Glutamatergic neuron (in vitro differentiated cells): ENCODE measurements at regions not wholly inside any gene's neighbourhood (a gene's known extent, or its start where the extent isn't known, plus 50 kb on each side); places are given as distances from the start of the nearest gene placed in this dataset.

Source experiments
- DNase-seq: peaks from one replicate; pipeline ENCODE4 v3.0.0; 2022
- H3K27ac Mint-ChIP-seq: one replicate; pipeline ENCODE4 v1.8.0; 2020; ENCODE audit warnings: mild to moderate bottlenecking, mixed read lengths, inconsistent platforms; ENCODE audit not compliant: unreplicated experiment
- H3K27me3 Mint-ChIP-seq: one replicate; pipeline ENCODE4 v1.8.0; 2020; ENCODE audit warnings: mild to moderate bottlenecking, moderate library complexity, mixed read lengths, inconsistent platforms; ENCODE audit not compliant: unreplicated experiment
- H3K36me3 Mint-ChIP-seq: one replicate; pipeline ENCODE4 v1.8.0; 2020; ENCODE audit warnings: mild to moderate bottlenecking, mixed read lengths, inconsistent platforms; ENCODE audit not compliant: unreplicated experiment
- H3K4me1 Mint-ChIP-seq: one replicate; pipeline ENCODE4 v1.8.0; 2020; ENCODE audit warnings: mild to moderate bottlenecking, low read depth, mixed read lengths, inconsistent platforms; ENCODE audit not compliant: unreplicated experiment
- H3K4me3 Mint-ChIP-seq: one replicate; pipeline ENCODE4 v1.8.0; 2020; ENCODE audit warnings: mild to moderate bottlenecking, mixed read lengths, inconsistent platforms; ENCODE audit not compliant: unreplicated experiment
- H3K9me3 Mint-ChIP-seq: one replicate; pipeline ENCODE4 v1.8.0; 2020; ENCODE audit warnings: mild to moderate bottlenecking, moderate library complexity, mixed read lengths, inconsistent platforms; ENCODE audit not compliant: unreplicated experiment
- CTCF ChIP-seq: fragments of 200-600 bp; sonication (generic); IDR thresholded peaks from one replicate; pipeline ENCODE4 v1.5.0; 2021; ENCODE audit not compliant: partially characterized antibody, unreplicated experiment

- Mint-ChIP-seq H3K4me3 (no peak overlapping the region), H3K27ac (no peak overlapping the region), H3K9me3 (no peaks in the 10 kb centered on the region), H3K4me1 (no peaks in the 10 kb centered on the region), H3K27me3 (no peaks in the 10 kb centered on the region), H3K36me3 (no peaks in the 10 kb centered on the region)
- no peak for DNase-seq
- no peak for TF ChIP-seq CTCF
Measured at GRCh38 chr7:16015981-16016380, 329.5 kb upstream of the MEOX2 start.

GRCh38 chr7:16014031-16014430, 327.5 kb upstream of the MEOX2 start:
- no peak overlapping the region for H3K4me3 Mint-ChIP-seq
- no peak for TF ChIP-seq CTCF
- H3K27me3 Mint-ChIP-seq = no peaks in the 10 kb centered on the region
- no peaks in the 10 kb centered on the region for H3K36me3 Mint-ChIP-seq
- no peak overlapping the region for H3K27ac Mint-ChIP-seq
- no peaks in the 10 kb centered on the region for H3K9me3 Mint-ChIP-seq
- no peak for DNase-seq
- no peaks in the 10 kb centered on the region for H3K4me1 Mint-ChIP-seq

GRCh38 chr7:16007911-16008310, 321.4 kb upstream of the MEOX2 start:
- Mint-ChIP-seq H3K27ac (no peak overlapping the region), H3K4me3 (no peak overlapping the region), H3K27me3 (no peaks in the 10 kb centered on the region), H3K4me1 (peaks cover 3% of the 10 kb centered on the region), H3K36me3 (no peaks in the 10 kb centered on the region), H3K9me3 (no peaks in the 10 kb centered on the region)
- no peak for TF ChIP-seq CTCF
- DNase-seq = no peak

GRCh38 chr7:16004702-16005101, 318.2 kb upstream of the MEOX2 start:
- no peaks in the 10 kb centered on the region for H3K27me3 Mint-ChIP-seq
- peaks cover 3% of the 10 kb centered on the region for H3K4me1 Mint-ChIP-seq
- H3K36me3 Mint-ChIP-seq = no peaks in the 10 kb centered on the region
- TF ChIP-seq CTCF = no peak
- no peak for DNase-seq
- peak overlapping the region; percentile 29 for H3K27ac Mint-ChIP-seq
- no peak overlapping the region for H3K4me3 Mint-ChIP-seq
- no peaks in the 10 kb centered on the region for H3K9me3 Mint-ChIP-seq

- no peaks in the 10 kb centered on the region for H3K27me3 Mint-ChIP-seq
- H3K4me1 Mint-ChIP-seq = peaks cover 3% of the 10 kb centered on the region
- no peak overlapping the region for H3K27ac Mint-ChIP-seq
- no peak for DNase-seq
- TF ChIP-seq CTCF = no peak
- H3K4me3 Mint-ChIP-seq = no peak overlapping the region
- no peaks in the 10 kb centered on the region for H3K9me3 Mint-ChIP-seq
- no peaks in the 10 kb centered on the region for H3K36me3 Mint-ChIP-seq
Measured at GRCh38 chr7:16001477-16001876, 315.0 kb upstream of the MEOX2 start.
